DMS 273 treated with DMSO at 0.1 percent for 48 hours (cell line): ENCODE measurements at regions not wholly inside any gene's neighbourhood (a gene's known extent, or its start where the extent isn't known, plus 50 kb on each side); places are given as distances from the start of the nearest gene placed in this dataset.

Experiments used
- DNase-seq: peaks from one replicate; lab custom pipeline; 2025; lab: John Stamatoyannopoulos, UW

GRCh38 chr21:16834791-16835190 lies 678.1 kb upstream of the CXADR start:
- no peak for DNase-seq

DNA sequence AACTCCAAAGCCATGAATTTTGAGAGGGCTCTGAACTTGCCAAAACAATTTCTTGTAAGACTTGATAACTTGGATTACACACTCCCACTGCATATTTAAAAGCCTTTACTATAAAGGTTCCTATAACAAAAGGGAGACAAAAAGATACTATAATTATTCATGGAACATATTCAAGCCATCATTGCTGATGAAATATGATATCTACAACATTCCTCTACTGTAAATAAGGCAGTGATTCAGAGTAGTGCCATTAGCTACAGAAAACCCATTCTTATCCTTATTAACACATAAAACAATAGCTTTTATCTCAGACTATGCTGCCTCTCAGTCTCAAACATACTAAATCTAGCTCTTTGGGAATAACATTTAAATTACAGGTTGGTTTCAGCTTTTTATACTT lies 675.5 kb upstream of the CXADR start:
- no peak for DNase-seq

- DNase-seq = no peak
These were observed 675.1 kb upstream of the CXADR start for GRCh38 chr21:16837721-16838120.

DNA sequence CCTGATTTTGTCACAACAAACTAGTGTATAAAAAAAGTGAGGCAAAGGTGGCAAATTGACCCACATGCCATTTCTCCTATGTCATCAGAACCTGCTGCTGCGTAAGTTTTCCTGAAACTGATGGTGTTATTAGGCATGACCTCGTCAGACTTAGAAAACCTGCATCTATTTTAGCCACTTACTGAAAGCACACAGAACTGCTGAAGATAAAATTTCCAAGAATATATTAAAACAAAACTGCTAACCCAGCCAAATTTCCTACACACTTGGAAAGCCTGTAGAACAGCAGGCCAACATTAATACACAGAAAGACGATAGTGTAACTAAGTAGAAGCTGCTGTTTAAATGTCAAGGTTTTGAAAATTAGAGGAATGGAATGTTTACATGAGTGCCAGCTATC lies 674.5 kb upstream of the CXADR start:
- no peak for DNase-seq

DNA sequence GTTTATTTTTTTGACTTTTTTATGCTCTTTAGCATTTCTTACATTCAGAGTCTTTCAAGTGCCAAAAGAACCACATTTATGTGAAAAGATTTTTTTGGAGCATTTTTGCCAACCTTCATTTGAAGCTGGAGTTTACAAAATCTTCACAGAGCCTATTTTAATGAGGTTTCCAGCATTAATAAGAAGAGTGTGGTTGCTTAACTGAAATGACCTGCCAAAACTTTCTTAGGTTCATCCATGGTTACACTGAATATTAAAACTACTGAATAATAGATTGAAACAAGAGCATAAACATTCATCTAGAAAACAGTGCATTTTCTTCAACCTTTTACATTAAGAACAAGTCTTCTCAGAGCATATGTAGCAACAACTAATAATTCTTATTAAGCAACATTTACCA lies 672.3 kb upstream of the CXADR start:
- no peak for DNase-seq

DNA sequence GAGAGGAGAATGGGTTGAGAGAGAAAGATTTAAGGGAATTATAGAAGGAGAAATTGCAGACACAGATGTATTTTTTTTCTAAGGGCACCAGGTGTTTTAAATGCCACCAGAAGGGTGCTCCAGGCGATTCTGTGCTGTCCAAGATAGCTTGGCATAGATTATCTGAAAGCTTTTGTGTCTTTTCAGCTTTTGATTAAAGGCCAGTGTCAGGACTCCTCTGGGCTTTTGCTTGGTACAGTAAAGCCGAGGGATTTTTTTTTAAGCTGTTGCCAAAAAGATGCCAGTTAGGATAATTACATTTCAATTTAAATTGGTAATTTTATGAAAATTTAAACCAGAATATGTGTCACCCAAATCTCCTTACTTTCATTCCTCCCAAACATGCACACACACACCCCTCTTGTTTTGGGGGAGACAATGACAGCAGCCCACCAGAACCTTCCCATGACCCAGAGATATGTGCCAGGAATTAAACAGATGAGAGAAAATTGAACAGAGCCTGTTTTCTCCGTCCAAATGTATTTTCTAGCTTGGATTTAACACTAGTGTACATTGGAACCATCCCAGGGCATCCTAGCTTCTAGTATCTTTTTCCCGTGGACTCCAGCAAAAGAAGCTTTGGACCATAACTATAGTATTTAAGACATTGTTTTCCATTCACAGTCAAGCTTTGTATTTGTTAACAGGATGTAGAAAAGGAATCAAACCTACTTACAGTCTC lies 670.7 kb upstream of the CXADR start:
- DNase-seq = no peak

DNA sequence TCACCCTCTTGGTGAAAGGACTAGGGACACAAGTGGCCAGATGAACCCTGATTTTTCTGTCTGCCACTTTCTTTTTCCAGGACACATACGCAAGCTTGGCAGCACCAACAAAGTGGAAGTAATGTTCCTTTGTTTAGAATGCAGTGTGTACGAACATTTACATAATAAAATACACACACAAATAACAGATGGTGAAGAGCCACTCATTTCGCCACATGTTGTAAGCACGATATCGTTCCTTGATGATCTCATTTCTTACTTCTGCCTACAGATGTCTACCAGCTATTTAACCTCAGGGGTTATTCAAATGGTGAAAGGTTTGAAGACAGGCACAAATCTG lies 670.2 kb upstream of the CXADR start:
- DNase-seq = peak; percentile 10

GRCh38 chr21:16847211-16847610 lies 665.6 kb upstream of the CXADR start:
- no peak for DNase-seq

DNA sequence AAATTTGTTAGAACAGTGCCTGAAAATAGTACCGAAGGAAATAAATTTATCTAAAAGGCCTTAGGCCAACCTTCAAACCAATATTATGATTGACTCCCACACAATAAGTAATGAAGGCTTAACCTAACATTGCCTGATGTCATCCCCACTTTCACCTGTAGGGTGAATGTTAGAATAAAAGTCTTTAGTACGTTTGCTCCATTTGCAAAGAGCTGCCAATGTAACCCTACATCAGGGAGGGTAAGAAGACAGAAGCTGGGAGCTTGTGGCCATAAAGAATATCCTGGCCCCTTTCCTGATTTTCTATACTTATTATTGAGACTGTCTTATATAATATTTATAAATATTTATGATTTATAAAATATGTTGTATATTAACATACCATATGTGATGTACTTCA lies 661.8 kb upstream of the CXADR start:
- DNase-seq = no peak

DNA sequence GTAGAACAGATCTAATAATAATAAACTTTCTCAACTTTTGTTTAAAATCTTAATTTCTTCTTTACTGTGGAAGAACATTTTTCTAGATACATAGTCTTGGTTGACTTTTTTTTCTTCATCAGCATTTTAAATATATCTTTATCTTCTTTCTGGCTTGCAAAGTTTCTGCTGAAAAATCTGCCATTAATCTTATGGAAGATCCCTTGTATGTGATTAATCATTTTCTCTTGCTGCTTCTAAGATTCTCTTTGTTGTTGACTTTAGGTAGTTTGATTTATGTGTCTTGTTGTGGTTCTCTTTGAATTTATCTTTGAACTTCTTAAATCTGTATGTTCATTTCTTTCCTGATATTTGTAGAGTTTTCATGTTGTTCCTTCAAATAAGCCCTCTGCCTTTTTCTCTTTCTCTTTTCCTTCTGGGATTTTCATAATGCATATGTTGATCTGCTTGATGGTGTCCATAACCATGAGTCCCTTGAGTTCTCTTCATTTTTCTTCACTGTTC lies 657.6 kb upstream of the CXADR start:
- no peak for DNase-seq

- no peak for DNase-seq
These were observed 649.4 kb upstream of the CXADR start for GRCh38 chr21:16863362-16863905.

GRCh38 chr21:16863908-16864307 lies 648.9 kb upstream of the CXADR start:
- DNase-seq = no peak

DNA sequence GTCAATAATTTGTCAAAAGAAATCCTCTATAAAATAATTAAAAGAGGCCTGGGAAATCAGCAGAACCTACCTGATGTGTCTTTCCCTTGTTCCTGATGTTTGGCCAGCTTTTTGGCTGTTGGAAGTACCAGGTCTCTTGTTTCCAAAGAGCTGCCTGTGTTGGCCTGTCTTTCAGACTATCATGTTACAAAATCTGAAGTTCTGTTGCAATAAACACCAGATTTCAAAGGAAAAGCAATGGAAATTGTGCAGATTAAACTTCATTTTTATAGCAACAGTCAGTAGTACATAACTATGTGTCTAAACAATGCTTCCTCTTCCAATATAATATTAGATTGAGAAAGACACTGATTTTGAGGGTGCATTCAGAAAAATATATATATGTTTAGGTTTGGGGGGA lies 647.2 kb upstream of the CXADR start:
- DNase-seq = no peak

GRCh38 chr21:16866851-16867250 lies 646.0 kb upstream of the CXADR start:
- no peak for DNase-seq

- DNase-seq = no peak
These were observed 642.7 kb upstream of the CXADR start for GRCh38 chr21:16870103-16870502.

DNA sequence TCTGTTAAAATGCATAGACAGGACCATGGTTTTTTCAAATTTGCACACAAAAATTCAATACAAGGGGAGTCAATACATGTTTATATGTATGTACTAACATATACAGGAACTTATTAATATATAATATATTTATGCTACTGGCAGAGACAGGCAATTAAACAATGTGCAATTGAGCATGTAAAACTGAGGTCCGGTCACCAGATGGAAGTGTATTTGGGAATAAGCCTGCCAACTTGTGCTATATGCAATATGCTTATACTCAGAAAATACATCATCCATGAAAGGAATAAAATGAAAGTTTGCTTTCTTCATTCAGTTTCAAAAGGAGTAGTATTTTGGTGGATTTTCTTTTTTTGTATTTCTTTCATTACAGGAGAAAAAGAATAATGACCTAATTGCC lies 640.2 kb upstream of the CXADR start:
- no peak for DNase-seq

GRCh38 chr21:16873176-16873575 lies 639.7 kb upstream of the CXADR start:
- no peak for DNase-seq

- DNase-seq = no peak
These were observed 639.2 kb upstream of the CXADR start for GRCh38 chr21:16873596-16873995.

- no peak for DNase-seq
These were observed 633.4 kb upstream of the CXADR start for GRCh38 chr21:16879479-16879878.

- no peak for DNase-seq
These were observed 621.0 kb upstream of the CXADR start for GRCh38 chr21:16891821-16892220.

GRCh38 chr21:16900685-16901084 lies 612.2 kb upstream of the CXADR start:
- no peak for DNase-seq

- no peak for DNase-seq
These were observed 604.8 kb upstream of the CXADR start for GRCh38 chr21:16908077-16908476.

GRCh38 chr21:16910435-16911165 lies 602.2 kb upstream of the CXADR start:
- no peak for DNase-seq
